ENCODE measurements at regions not wholly inside any gene's neighbourhood (a gene's known extent, or its start where the extent isn't known, plus 50 kb on each side); places are given as distances from the start of the nearest gene placed in this dataset.

- Histone ChIP-seq H3K27me3 (ENCODE audit: control insufficient read depth in 1 of 2, insufficient read depth in 2 of 2, low read length in 2 of 2) (peaks cover 1 to 40% of the 10 kb centered on the region in 2 experiments; a peak in 2 of 5 replicates), H3K4me1 (ENCODE audit: insufficient read depth, low read length) (no peaks in the 10 kb centered on the region), H3K4me3 (replicated peaks in 1 of 3; ENCODE audit: insufficient read depth in 1 of 3, low read depth in 2 of 3, low read length in 3 of 3) (no peak overlapping the region), H4K20me1 (ENCODE audit: insufficient read depth, low read length) (no peaks in the 10 kb centered on the region), H3K79me2 (ENCODE audit: insufficient read depth, low read length) (no peaks in the 10 kb centered on the region), H3K36me3 (replicated peaks in 1 of 2; ENCODE audit: control insufficient read depth in 1 of 2, insufficient read depth in 2 of 2, low read length in 2 of 2) (no peaks in the 10 kb centered on the region), H3K27ac (ENCODE audit: extremely low read length, insufficient read depth, low read length) (no peak overlapping the region), H2AFZ (ENCODE audit: low read length) (no peak overlapping the region), H3K9ac (ENCODE audit: insufficient read depth, low read depth, low read length) (no peak overlapping the region), H3K4me2 (ENCODE audit: low read depth, low read length) (no peak overlapping the region), H3K9me3 (ENCODE audit: low read length) (no peaks in the 10 kb centered on the region)
- no peak for TF ChIP-seq GLMP (CRISPR knock-in tag; IDR thresholded peaks at IDR 0.05; ENCODE audit: borderline replicate concordance)
- no peak for TF ChIP-seq ELK4 (CRISPR knock-in tag; IDR thresholded peaks at IDR 0.05; ENCODE audit: borderline replicate concordance)
- no peak for TF ChIP-seq ZNF703 (CRISPR knock-in tag; IDR thresholded peaks at IDR 0.05; ENCODE audit: borderline replicate concordance)
- no peak for TF ChIP-seq YY1 (IDR thresholded peaks at IDR 0.05; ENCODE audit: insufficient read depth, insufficient replicate concordance, low read depth, low read length)
- peak; percentile 74 for TF ChIP-seq MNT (IDR thresholded peaks at IDR 0.05)
- WGBS (ENCODE audit: low lambda C conversion rate): 11% methylated on average over 7 of the region's 11 CpGs
- in situ Hi-C loops (cut with HindIII; ENCODE audit: extremely low pct_ligation_motif_present, low pct_unique_long_range_greater_than_20kb): no loop called here
- POLR2A ChIA-PET: no interaction called here
- ATAC-seq (no peak), DNase-seq (ENCODE audit: low spot score) (no peak), FAIRE-seq (no peak)
- CTCF ChIA-PET (ENCODE audit: low intra/inter-chr PET ratio, low total read pairs): no interaction called here
- no TSS peak for BruUV-seq (replicated peaks)
- intact Hi-C loops (cut with micrococcal nuclease; ENCODE audit: unreplicated experiment): no loop called here
Observed at GRCh38 chr22:49006207-49007012, 821.3 kb downstream of the BRD1 start.

Measured in HepG2 (cell line).